ENCODE measurements at regions not wholly inside any gene's neighbourhood (a gene's known extent, or its start where the extent isn't known, plus 50 kb on each side); places are given as distances from the start of the nearest gene placed in this dataset.
"Not testable (repeated sequence)": the region's sequence is repeated elsewhere in the genome, so short reads cannot be mapped to it uniquely, and the experiment has no call there.

- intact Hi-C loops (cut with DNase I): no loop called here
- no peak for DNase-seq (ENCODE audit: low spot score)
These were observed 53.8 kb upstream of the ADAMTS18 start for GRCh38 chr16:77488652-77489051.

GRCh38 chr16:77491091-77491490 lies 56.3 kb upstream of the ADAMTS18 start:
- intact Hi-C loops (cut with DNase I): no loop called here

GRCh38 chr16:77496934-77497333 lies 62.1 kb upstream of the ADAMTS18 start:
- DNase-seq (ENCODE audit: low spot score): no peak
- intact Hi-C loops (cut with DNase I): no loop called here

More at GRCh38 chr16:77491091-77491490, 56.3 kb upstream of the ADAMTS18 start:
- no peak for DNase-seq (ENCODE audit: low spot score)

- intact Hi-C loops (cut with DNase I): no loop called here
- no peak for DNase-seq (ENCODE audit: low spot score)
These were observed 64.8 kb upstream of the ADAMTS18 start for GRCh38 chr16:77499373-77500285.

- DNase-seq (ENCODE audit: low spot score): no peak
These were observed 65.4 kb upstream of the ADAMTS18 start for GRCh38 chr16:77500286-77500598.

GRCh38 chr16:77500934-77501664 lies 66.3 kb upstream of the ADAMTS18 start:
- DNase-seq (ENCODE audit: low spot score): no peak
- intact Hi-C loops (cut with DNase I): no loop called here

More at GRCh38 chr16:77500286-77500598, 65.4 kb upstream of the ADAMTS18 start:
- intact Hi-C loops (cut with DNase I): no loop called here

- intact Hi-C loops (cut with DNase I): no loop called here
- no peak for DNase-seq (ENCODE audit: low spot score)
These were observed 67.6 kb upstream of the ADAMTS18 start for GRCh38 chr16:77502448-77502847.

GRCh38 chr16:77506492-77506891 lies 71.7 kb upstream of the ADAMTS18 start:
- intact Hi-C loops (cut with DNase I); DNase-seq (ENCODE audit: low spot score): not testable (repeated sequence)

- no peak for DNase-seq (ENCODE audit: low spot score)
- intact Hi-C loops (cut with DNase I): no loop called here
These were observed 74.2 kb upstream of the ADAMTS18 start for GRCh38 chr16:77509051-77509450.

GRCh38 chr16:77509796-77510195 lies 75.0 kb upstream of the ADAMTS18 start:
- no peak for DNase-seq (ENCODE audit: low spot score)
- intact Hi-C loops (cut with DNase I): no loop called here

- intact Hi-C loops (cut with DNase I): no loop called here
- DNase-seq (ENCODE audit: low spot score): no peak
These were observed 76.2 kb upstream of the ADAMTS18 start for GRCh38 chr16:77511053-77511452.

GRCh38 chr16:77514500-77515220 lies 79.8 kb upstream of the ADAMTS18 start:
- DNase-seq (ENCODE audit: low spot score): no peak
- intact Hi-C loops (cut with DNase I): no loop called here

GRCh38 chr16:77525226-77525625 lies 90.4 kb upstream of the ADAMTS18 start:
- DNase-seq (ENCODE audit: low spot score); intact Hi-C loops (cut with DNase I): not testable (repeated sequence)

GRCh38 chr16:77531752-77532151 lies 96.9 kb upstream of the ADAMTS18 start:
- no peak for DNase-seq (ENCODE audit: low spot score)
- intact Hi-C loops (cut with DNase I): no loop called here

- intact Hi-C loops (cut with DNase I): no loop called here
- no peak for DNase-seq (ENCODE audit: low spot score)
These were observed 102.0 kb upstream of the ADAMTS18 start for GRCh38 chr16:77536809-77537208.

GRCh38 chr16:77539421-77540034 lies 104.7 kb upstream of the ADAMTS18 start:
- no peak for DNase-seq (ENCODE audit: low spot score)
- intact Hi-C loops (cut with DNase I): no loop called here

GRCh38 chr16:77540646-77541045 lies 105.8 kb upstream of the ADAMTS18 start:
- intact Hi-C loops (cut with DNase I): no loop called here
- DNase-seq (ENCODE audit: low spot score): no peak

GRCh38 chr16:77541165-77541564 lies 106.3 kb upstream of the ADAMTS18 start:
- intact Hi-C loops (cut with DNase I): no loop called here
- no peak for DNase-seq (ENCODE audit: low spot score)

- no peak for DNase-seq (ENCODE audit: low spot score)
- intact Hi-C loops (cut with DNase I): no loop called here
These were observed 113.3 kb upstream of the ADAMTS18 start for GRCh38 chr16:77548151-77548550.

- intact Hi-C loops (cut with DNase I): no loop called here
- DNase-seq (ENCODE audit: low spot score): no peak
These were observed 113.9 kb upstream of the ADAMTS18 start for GRCh38 chr16:77548766-77549165.

Measured in cardiac septum (tissue), 1 donor.